Upper lobe of left lung (tissue), 4 donors: ENCODE measurements at regions not wholly inside any gene's neighbourhood (a gene's known extent, or its start where the extent isn't known, plus 50 kb on each side); places are given as distances from the start of the nearest gene placed in this dataset.

ENCODE experiments used
- EP300 ChIP-seq, 4 donors: sonication (generic); formaldehyde crosslinking; IDR thresholded peaks; one replicate each; pipeline ENCODE4 v1.5.1; 2017; ENCODE audit warnings: antibody characterized with exemption in 4 of 4, control low read depth in 2 of 4
- POLR2A ChIP-seq, 4 donors: fragments of 450-650 bp; IDR thresholded peaks; one replicate each; pipeline ENCODE4 v1.5.1; 2016 to 2017; ENCODE audit warnings: antibody characterized with exemption in 4 of 4, mild to moderate bottlenecking in 2 of 4
- POLR2AphosphoS5 ChIP-seq, 2 donors: sonication (generic); formaldehyde crosslinking; IDR thresholded peaks; one replicate each; pipeline ENCODE4 v1.5.1; 2017; ENCODE audit warnings: antibody characterized with exemption in 2 of 2

- TF ChIP-seq POLR2AphosphoS5 (IDR thresholded peaks at IDR 0.05) (no peak), EP300 (IDR thresholded peaks at IDR 0.05) (no peak), POLR2A (IDR thresholded peaks at IDR 0.05) (no peak)
Observed at GRCh38 chr10:64419461-64419860, 898.3 kb downstream of the REEP3 start.
